IPS-18c (cell line): ENCODE measurements at regions not wholly inside any gene's neighbourhood (a gene's known extent, or its start where the extent isn't known, plus 50 kb on each side); places are given as distances from the start of the nearest gene placed in this dataset.
A peak's percentile ranks its signal among the peaks of the same experiment; 100 is the strongest.
"Not testable (repeated sequence)": the region's sequence is repeated elsewhere in the genome, so short reads cannot be mapped to it uniquely, and the experiment has no call there.

Experiments
- H3K4me3 ChIP-seq: 2 replicates; pipeline ENCODE4 v1.7.0; 2013; ENCODE audit warnings: low read depth, mild to moderate bottlenecking, low read length, moderate library complexity; ENCODE audit not compliant: insufficient read depth
- H3K9me3 ChIP-seq: one replicate; pipeline ENCODE4 v1.6.1; 2013; ENCODE audit warnings: mild to moderate bottlenecking, low read length, moderate library complexity; ENCODE audit not compliant: control insufficient read depth, insufficient read depth

DNA sequence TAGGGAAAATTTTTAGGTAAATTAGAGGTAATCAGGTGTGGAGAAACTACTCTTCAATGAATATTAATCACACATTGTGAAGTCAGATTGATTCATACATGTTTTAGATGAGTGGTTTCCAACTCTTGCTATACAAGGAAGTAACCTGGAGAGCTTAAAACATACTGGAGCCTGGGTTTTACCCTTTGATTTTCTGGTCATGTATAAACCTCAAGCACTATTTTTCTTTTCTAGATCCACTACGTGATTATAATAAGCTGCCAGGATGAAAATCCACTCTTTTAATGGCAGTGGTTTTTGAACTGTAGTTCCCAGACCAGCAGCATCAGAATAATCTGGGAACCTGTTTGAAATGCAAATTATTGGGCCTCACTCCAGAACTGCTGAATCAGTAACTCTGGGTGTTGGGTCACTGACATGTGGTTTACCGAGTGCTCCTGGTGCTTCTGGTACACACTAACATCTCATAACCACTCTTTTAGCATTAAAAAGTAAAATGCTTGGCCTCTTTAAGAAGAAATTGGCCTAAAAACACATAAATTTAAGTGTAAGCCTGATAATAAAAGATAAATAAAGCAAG is 63.4 kb downstream of the DCAF12L1 start:
- Histone ChIP-seq H3K4me3 (no peak overlapping the region), H3K9me3 (peaks cover 2% of the 10 kb centered on the region)

GRCh38 chrX:126485409-126485808 is 67.2 kb downstream of the DCAF12L1 start:
- peaks cover 2% of the 10 kb centered on the region for H3K9me3 ChIP-seq
- H3K4me3 ChIP-seq, result no peak overlapping the region

DNA sequence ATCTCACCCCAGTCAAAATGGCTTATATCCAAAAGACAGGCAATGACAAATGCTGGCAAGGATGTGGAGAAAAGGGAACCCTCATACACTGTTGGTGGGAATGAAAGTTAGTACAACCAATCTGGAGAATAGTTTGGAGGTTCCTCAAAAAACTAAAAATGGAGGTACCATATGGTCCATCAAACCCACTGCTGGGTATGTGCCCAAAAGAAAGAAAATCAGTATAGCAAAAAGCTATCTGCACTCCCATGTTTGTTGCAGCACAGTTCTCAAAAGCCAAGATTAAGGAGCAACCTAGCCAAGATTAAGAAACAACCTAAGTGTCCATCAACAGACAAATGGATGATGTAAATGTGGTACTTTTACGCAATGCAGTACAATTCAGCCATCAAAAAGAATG is 70.7 kb downstream of the DCAF12L1 start:
- Histone ChIP-seq H3K9me3 (peaks cover 2% of the 10 kb centered on the region), H3K4me3 (no peak overlapping the region)

GRCh38 chrX:126459896-126460826 is 92.5 kb downstream of the DCAF12L1 start:
- H3K4me3 ChIP-seq, result peak overlapping the region; percentile 46
- not testable (repeated sequence) for H3K9me3 ChIP-seq

GRCh38 chrX:126456136-126456535 is 96.5 kb downstream of the DCAF12L1 start:
- Histone ChIP-seq H3K9me3 (peaks cover 15% of the 10 kb centered on the region), H3K4me3 (no peak overlapping the region)

DNA sequence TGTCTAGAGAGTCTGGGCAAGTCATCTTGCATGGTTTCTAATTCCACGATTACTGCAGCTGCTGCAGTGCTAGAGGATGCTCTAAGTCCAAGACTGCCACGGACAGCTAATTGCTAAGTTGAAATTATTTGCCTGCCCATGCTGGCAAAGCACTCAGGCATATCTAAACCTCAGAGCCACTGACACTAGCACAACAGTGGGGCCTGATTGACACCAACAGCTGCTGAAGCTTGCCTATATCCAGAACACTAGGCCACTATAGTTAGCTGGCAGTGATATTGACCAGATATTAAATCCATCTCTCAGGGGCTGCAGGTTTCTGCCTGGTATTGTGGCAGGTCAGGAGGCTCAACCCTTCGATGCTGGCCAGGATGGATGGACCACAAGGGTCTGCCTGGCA is 103.9 kb downstream of the DCAF12L1 start:
- no peak overlapping the region for H3K4me3 ChIP-seq
- peaks cover 10% of the 10 kb centered on the region for H3K9me3 ChIP-seq
